Ectodermal cell (in vitro differentiated cells): ENCODE measurements at regions not wholly inside any gene's neighbourhood (a gene's known extent, or its start where the extent isn't known, plus 50 kb on each side); places are given as distances from the start of the nearest gene placed in this dataset.

Experiments used
- H3K27ac ChIP-seq: 2 replicates; pipeline ENCODE4 v1.7.0; 2013; ENCODE audit warnings: mild to moderate bottlenecking, low read depth, low read length; ENCODE audit not compliant: insufficient read depth, poor library complexity, severe bottlenecking
- H3K27me3 ChIP-seq: 2 replicates; pipeline ENCODE4 v1.7.0; 2013; ENCODE audit warnings: mild to moderate bottlenecking, low read length; ENCODE audit not compliant: insufficient read depth, control insufficient read depth, poor library complexity, severe bottlenecking
- H3K36me3 ChIP-seq: one replicate; pipeline ENCODE4 v1.7.0; 2013; ENCODE audit warnings: low read length; ENCODE audit not compliant: control insufficient read depth, insufficient read depth
- H3K4me1 ChIP-seq: one replicate; pipeline ENCODE4 v1.7.0; 2013; ENCODE audit warnings: low read length; ENCODE audit not compliant: control insufficient read depth, insufficient read depth
- H3K4me3 ChIP-seq: 2 replicates; pipeline ENCODE4 v1.7.0; 2013; ENCODE audit warnings: low read depth, low read length, control low read depth; ENCODE audit not compliant: insufficient read depth
- H3K9me3 ChIP-seq: 2 replicates; pipeline ENCODE4 v1.7.0; 2013; ENCODE audit warnings: mild to moderate bottlenecking, low read length, moderate library complexity; ENCODE audit not compliant: control insufficient read depth
- WGBS, 2 experiments: methylation state at CpG; one replicate each; pipeline ENCODE4 v1.1.7; 2013; ENCODE audit warnings: missing lambda C conversion rate in 2 of 2; 5-methylcytosine and 5-hydroxymethylcytosine counted together

GRCh38 chr2:12087671-12088380 is 341.4 kb downstream of the LPIN1 start:
- Histone ChIP-seq H3K4me1 (no peaks in the 10 kb centered on the region), H3K27ac (no peak overlapping the region), H3K9me3 (no peaks in the 10 kb centered on the region), H3K27me3 (no peaks in the 10 kb centered on the region), H3K4me3 (no peak overlapping the region), H3K36me3 (no peaks in the 10 kb centered on the region)
- WGBS, 2 experiments: 88 to 93% methylated on average over 1 of the region's 1 CpG

GRCh38 chr2:12089001-12089400 is 342.6 kb downstream of the LPIN1 start:
- Histone ChIP-seq H3K9me3 (no peaks in the 10 kb centered on the region), H3K4me3 (no peak overlapping the region), H3K27ac (no peak overlapping the region), H3K27me3 (no peaks in the 10 kb centered on the region), H3K36me3 (no peaks in the 10 kb centered on the region), H3K4me1 (no peaks in the 10 kb centered on the region)
- WGBS, 2 experiments: 100% methylated on average over 1 of the region's 1 CpG; no CpG with 5 or more reads in 1 of the 2 experiments

DNA sequence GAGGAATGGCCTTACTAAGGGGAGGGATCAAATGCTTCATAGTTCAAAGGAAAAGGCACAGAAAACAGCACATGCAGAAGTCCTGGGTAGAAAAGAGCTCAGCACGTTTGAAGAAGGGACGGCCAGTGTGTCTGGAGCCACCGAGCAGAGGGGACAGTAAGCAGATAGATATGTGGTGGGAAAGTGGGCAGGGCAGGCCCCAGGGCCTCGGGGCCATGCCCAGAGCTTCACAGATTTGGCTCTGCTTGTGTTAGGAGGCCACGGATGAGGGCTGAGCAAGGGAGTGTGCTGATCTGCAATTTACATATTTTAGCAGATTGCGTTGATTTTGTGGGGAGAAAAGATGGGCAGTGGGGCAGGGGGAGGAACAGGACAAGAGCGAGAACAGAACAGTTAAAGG is 343.1 kb downstream of the LPIN1 start:
- WGBS, 2 experiments: 89 to 92% methylated on average over 7 of the region's 7 CpGs
- H3K36me3 ChIP-seq: no peaks in the 10 kb centered on the region

DNA sequence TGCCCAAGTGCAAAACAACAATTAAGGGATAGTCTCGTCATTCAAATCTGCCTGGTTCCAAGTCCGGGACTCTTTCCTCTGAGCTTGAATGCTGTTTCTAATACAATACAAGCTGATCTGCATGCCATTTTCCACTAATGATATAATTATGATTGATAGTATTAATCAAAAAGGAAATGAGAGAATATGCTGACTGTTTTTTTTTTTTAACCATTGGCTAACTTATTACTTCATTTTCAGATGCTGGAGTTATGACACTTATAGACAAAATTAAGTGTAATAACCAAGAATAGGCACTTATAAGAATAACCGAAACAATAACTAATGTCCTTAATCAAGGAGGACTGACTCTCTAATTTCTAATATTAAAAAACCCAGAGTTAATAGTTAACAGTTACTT is 343.6 kb downstream of the LPIN1 start:
- no peak overlapping the region for H3K4me3 ChIP-seq
- 89 to 93% methylated on average over 2 to 3 of the region's 3 CpGs for WGBS, 2 experiments

More for the DNA sequence above, 343.1 kb downstream of the LPIN1 start:
- Histone ChIP-seq H3K4me3 (no peak overlapping the region), H3K4me1 (no peaks in the 10 kb centered on the region), H3K27me3 (no peaks in the 10 kb centered on the region), H3K27ac (no peak overlapping the region), H3K9me3 (no peaks in the 10 kb centered on the region)

GRCh38 chr2:12090590-12090989 is 344.2 kb downstream of the LPIN1 start:
- no peak overlapping the region for H3K27ac ChIP-seq
- H3K4me3 ChIP-seq: no peak overlapping the region
- H3K27me3 ChIP-seq: no peaks in the 10 kb centered on the region
- H3K4me1 ChIP-seq: no peaks in the 10 kb centered on the region
- 85 to 87% methylated on average over 3 of the region's 3 CpGs for WGBS, 2 experiments
- no peaks in the 10 kb centered on the region for H3K36me3 ChIP-seq
- no peaks in the 10 kb centered on the region for H3K9me3 ChIP-seq

More for the DNA sequence above, 343.6 kb downstream of the LPIN1 start:
- no peak overlapping the region for H3K27ac ChIP-seq
- no peaks in the 10 kb centered on the region for H3K4me1 ChIP-seq
- H3K27me3 ChIP-seq: no peaks in the 10 kb centered on the region
- H3K9me3 ChIP-seq: no peaks in the 10 kb centered on the region
- H3K36me3 ChIP-seq: no peaks in the 10 kb centered on the region

DNA sequence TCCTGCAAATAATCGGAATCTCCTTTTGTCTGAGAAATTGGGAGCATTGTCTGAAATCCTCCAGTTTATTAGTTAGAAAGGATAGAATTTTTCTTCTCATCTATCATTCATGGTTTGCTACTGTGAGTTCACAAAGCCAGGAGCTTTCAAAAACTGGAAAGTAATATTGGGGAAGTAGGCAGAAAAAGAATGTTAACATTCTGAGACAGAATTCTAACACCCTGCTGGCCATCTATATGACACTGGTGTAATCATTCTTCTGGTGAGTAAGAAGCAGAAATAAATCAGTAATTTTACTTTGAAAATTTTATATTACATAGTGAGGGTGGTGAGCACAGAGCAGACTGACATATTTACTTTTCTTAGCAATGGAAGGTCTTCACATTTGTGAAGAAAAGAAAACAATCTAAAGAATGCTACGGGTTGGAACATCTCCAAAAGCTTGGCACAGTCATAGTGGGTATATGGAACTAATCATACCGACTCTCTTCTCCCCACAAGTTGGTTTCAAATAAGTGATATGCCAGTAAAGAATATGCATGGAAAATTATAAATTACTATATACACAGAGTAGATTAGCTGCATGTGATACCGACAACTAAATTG is 344.9 kb downstream of the LPIN1 start:
- Histone ChIP-seq H3K36me3 (no peaks in the 10 kb centered on the region), H3K9me3 (no peaks in the 10 kb centered on the region), H3K27me3 (no peaks in the 10 kb centered on the region), H3K4me1 (no peaks in the 10 kb centered on the region), H3K27ac (no peak overlapping the region), H3K4me3 (no peak overlapping the region)
- WGBS, 2 experiments: 97 to 100% methylated on average over 2 to 4 of the region's 4 CpGs

DNA sequence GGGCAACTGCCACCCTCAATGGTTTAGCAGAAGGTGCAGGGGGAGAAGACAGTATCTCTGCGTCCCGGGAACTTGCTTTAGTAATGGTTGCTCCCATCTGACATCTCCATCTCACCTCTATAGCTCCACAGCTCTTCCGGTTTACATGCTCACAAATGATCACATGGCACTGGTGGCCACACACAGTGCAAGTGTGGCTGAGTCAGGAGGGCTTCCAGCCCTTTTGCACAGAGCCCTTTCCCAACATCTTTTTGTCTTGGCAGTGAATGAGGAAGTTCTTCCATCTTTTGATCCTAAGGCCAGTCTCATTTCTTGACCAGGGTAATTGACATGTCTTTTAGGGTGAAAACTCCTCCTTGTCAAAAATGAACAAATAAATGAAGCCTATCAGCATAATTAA is 347.7 kb downstream of the LPIN1 start:
- H3K9me3 ChIP-seq: no peaks in the 10 kb centered on the region
- no peak overlapping the region for H3K27ac ChIP-seq
- H3K4me1 ChIP-seq: no peaks in the 10 kb centered on the region
- no peak overlapping the region for H3K4me3 ChIP-seq
- H3K27me3 ChIP-seq: no peaks in the 10 kb centered on the region
- WGBS, 2 experiments: 90 to 95% methylated on average over 3 of the region's 3 CpGs
- no peaks in the 10 kb centered on the region for H3K36me3 ChIP-seq

- no peak overlapping the region for H3K27ac ChIP-seq
- H3K9me3 ChIP-seq: no peaks in the 10 kb centered on the region
- H3K4me3 ChIP-seq: no peak overlapping the region
- no peaks in the 10 kb centered on the region for H3K36me3 ChIP-seq
- H3K4me1 ChIP-seq: no peaks in the 10 kb centered on the region
- H3K27me3 ChIP-seq: no peaks in the 10 kb centered on the region
- WGBS, 2 experiments: 51 to 54% methylated on average over 12 of the region's 12 CpGs
Measured at GRCh38 chr2:12096051-12096787, 349.8 kb downstream of the LPIN1 start.

- no peak overlapping the region for H3K4me3 ChIP-seq
- no peaks in the 10 kb centered on the region for H3K27me3 ChIP-seq
- H3K9me3 ChIP-seq: no peaks in the 10 kb centered on the region
- 68 to 73% methylated on average over 6 of the region's 7 CpGs for WGBS, 2 experiments
- no peaks in the 10 kb centered on the region for H3K36me3 ChIP-seq
- no peaks in the 10 kb centered on the region for H3K4me1 ChIP-seq
- no peak overlapping the region for H3K27ac ChIP-seq
Measured at GRCh38 chr2:12096788-12097449, 350.5 kb downstream of the LPIN1 start.

GRCh38 chr2:12097859-12098258 is 351.4 kb downstream of the LPIN1 start:
- WGBS, 2 experiments: 92 to 95% methylated on average over 7 of the region's 7 CpGs
- no peak overlapping the region for H3K27ac ChIP-seq

More at GRCh38 chr2:12097859-12098258, 351.4 kb downstream of the LPIN1 start:
- Histone ChIP-seq H3K4me1 (no peaks in the 10 kb centered on the region), H3K27me3 (no peaks in the 10 kb centered on the region), H3K9me3 (no peaks in the 10 kb centered on the region), H3K36me3 (no peaks in the 10 kb centered on the region), H3K4me3 (no peak overlapping the region)
